ENCODE measurements at regions not wholly inside any gene's neighbourhood (a gene's known extent, or its start where the extent isn't known, plus 50 kb on each side); places are given as distances from the start of the nearest gene placed in this dataset.

DNA sequence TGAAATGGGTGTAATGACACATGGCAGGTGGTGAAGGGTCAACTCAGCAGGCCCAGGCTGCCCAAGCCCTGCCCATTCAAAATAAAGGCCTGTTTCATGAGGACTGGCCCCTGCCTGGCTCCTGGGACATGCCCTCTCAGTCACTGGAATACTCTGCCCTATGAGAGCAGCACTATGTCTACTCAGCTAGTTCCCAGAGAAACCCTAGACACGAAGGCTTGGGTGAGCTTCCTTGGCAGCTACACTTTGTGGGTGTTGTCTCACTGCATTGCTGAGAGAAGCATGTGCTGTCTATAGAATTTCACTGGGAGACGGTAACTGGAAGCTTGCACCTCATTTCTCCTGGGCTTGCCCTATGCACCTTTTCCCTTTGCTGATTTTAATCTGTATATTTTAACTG is 752.8 kb downstream of the LIG4 start (continued):
- TF ChIP-seq PRRX2 (CRISPR knock-in tag; IDR thresholded peaks at IDR 0.05) (no peak), SMAD4 (CRISPR knock-in tag; IDR thresholded peaks at IDR 0.05) (no peak), NFE2L1 (CRISPR knock-in tag; IDR thresholded peaks at IDR 0.05) (no peak), ERG (CRISPR knock-in tag; IDR thresholded peaks at IDR 0.05) (no peak), FOXJ3 (CRISPR knock-in tag; IDR thresholded peaks at IDR 0.05; ENCODE audit: borderline replicate concordance) (no peak)

- DNase-seq (ENCODE audit: low spot score) (no peak), ATAC-seq (no peak)
- CTCF ChIA-PET: no interaction called here
- Mint-ChIP-seq H3K4me1 (peaks cover 13% of the 10 kb centered on the region), H3K36me3 (no peaks in the 10 kb centered on the region), H3K4me3 (no peak overlapping the region), H3K9me3 (no peaks in the 10 kb centered on the region), H3K27me3 (ENCODE audit: low read depth) (no peaks in the 10 kb centered on the region), H3K27ac (no peak overlapping the region)
- POLR2A ChIA-PET: no interaction called here
- TF ChIP-seq TCF7 (CRISPR knock-in tag; IDR thresholded peaks at IDR 0.05; ENCODE audit: low read depth) (no peak), TEAD4 (CRISPR knock-in tag; IDR thresholded peaks at IDR 0.05) (no peak), NFYB (CRISPR knock-in tag; conservative IDR thresholded peaks at IDR 0.05; ENCODE audit: low read depth) (no peak), USF2 (CRISPR knock-in tag; IDR thresholded peaks at IDR 0.05) (no peak), FOXK1 (CRISPR knock-in tag; IDR thresholded peaks at IDR 0.05) (no peak), MAX (CRISPR knock-in tag; IDR thresholded peaks at IDR 0.05) (no peak), ZNF263 (CRISPR knock-in tag; IDR thresholded peaks at IDR 0.05; ENCODE audit: low read depth) (no peak), TP53 (CRISPR knock-in tag; IDR thresholded peaks at IDR 0.05) (no peak), ERG (CRISPR knock-in tag; IDR thresholded peaks at IDR 0.05) (no peak)
- TF ChIP-seq, protein P1, sequence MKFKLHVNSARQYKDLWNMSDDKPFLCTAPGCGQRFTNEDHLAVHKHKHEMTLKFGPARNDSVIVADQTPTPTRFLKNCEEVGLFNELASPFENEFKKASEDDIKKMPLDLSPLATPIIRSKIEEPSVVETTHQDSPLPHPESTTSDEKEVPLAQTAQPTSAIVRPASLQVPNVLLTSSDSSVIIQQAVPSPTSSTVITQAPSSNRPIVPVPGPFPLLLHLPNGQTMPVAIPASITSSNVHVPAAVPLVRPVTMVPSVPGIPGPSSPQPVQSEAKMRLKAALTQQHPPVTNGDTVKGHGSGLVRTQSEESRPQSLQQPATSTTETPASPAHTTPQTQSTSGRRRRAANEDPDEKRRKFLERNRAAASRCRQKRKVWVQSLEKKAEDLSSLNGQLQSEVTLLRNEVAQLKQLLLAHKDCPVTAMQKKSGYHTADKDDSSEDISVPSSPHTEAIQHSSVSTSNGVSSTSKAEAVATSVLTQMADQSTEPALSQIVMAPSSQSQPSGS (CRISPR knock-in tag; IDR thresholded peaks at IDR 0.05; ENCODE audit: borderline replicate concordance, low read depth): no peak
- TF ChIP-seq, protein P2, sequence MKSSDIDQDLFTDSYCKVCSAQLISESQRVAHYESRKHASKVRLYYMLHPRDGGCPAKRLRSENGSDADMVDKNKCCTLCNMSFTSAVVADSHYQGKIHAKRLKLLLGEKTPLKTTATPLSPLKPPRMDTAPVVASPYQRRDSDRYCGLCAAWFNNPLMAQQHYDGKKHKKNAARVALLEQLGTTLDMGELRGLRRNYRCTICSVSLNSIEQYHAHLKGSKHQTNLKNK (CRISPR knock-in tag; IDR thresholded peaks at IDR 0.05): no peak
- TF ChIP-seq, protein P3, sequence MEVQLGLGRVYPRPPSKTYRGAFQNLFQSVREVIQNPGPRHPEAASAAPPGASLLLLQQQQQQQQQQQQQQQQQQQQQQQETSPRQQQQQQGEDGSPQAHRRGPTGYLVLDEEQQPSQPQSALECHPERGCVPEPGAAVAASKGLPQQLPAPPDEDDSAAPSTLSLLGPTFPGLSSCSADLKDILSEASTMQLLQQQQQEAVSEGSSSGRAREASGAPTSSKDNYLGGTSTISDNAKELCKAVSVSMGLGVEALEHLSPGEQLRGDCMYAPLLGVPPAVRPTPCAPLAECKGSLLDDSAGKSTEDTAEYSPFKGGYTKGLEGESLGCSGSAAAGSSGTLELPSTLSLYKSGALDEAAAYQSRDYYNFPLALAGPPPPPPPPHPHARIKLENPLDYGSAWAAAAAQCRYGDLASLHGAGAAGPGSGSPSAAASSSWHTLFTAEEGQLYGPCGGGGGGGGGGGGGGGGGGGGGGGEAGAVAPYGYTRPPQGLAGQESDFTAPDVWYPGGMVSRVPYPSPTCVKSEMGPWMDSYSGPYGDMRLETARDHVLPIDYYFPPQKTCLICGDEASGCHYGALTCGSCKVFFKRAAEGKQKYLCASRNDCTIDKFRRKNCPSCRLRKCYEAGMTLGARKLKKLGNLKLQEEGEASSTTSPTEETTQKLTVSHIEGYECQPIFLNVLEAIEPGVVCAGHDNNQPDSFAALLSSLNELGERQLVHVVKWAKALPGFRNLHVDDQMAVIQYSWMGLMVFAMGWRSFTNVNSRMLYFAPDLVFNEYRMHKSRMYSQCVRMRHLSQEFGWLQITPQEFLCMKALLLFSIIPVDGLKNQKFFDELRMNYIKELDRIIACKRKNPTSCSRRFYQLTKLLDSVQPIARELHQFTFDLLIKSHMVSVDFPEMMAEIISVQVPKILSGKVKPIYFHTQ (CRISPR knock-in tag; IDR thresholded peaks at IDR 0.05): no peak
Observed at GRCh38 chr13:107461751-107462150, 753.6 kb downstream of the LIG4 start.

DNA sequence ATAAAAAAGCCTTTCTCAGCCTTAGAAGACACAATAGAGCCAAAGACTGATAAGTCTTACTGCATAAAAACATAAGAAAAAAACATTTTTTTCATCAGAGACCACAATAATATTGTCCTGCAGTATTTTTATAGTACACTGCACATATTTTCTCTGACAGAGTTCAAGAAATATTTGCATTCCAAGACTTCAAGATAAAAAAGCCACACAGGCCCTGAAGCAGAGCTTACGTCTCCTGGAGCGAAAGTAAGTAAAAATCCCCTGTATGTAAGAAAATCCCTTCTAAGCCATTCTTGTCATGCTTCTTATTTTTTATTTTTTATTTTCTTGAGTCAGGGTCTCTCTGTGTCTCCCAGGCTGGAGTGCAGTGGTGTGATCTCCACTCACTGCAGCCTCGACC is 755.9 kb downstream of the LIG4 start:
- ATAC-seq (no peak), DNase-seq (ENCODE audit: low spot score) (no peak)
- Mint-ChIP-seq H3K4me3 (no peak overlapping the region), H3K4me1 (peaks cover 13% of the 10 kb centered on the region), H3K36me3 (peaks cover 2% of the 10 kb centered on the region), H3K27ac (no peak overlapping the region), H3K9me3 (peaks cover 14% of the 10 kb centered on the region), H3K27me3 (ENCODE audit: low read depth) (no peaks in the 10 kb centered on the region)
- POLR2A ChIA-PET: no interaction called here
- CTCF ChIA-PET: no interaction called here
- TF ChIP-seq MYBL2 (CRISPR knock-in tag; IDR thresholded peaks at IDR 0.05) (no peak), HMGA2 (CRISPR knock-in tag; IDR thresholded peaks at IDR 0.05) (no peak), ZNF423 (CRISPR knock-in tag; IDR thresholded peaks at IDR 0.05) (no peak), TEAD1 (CRISPR knock-in tag; IDR thresholded peaks at IDR 0.05) (no peak), JUN (CRISPR knock-in tag; IDR thresholded peaks at IDR 0.05) (no peak), ZNF263 (CRISPR knock-in tag; IDR thresholded peaks at IDR 0.05; ENCODE audit: low read depth) (no peak), ZBTB21 (CRISPR knock-in tag; IDR thresholded peaks at IDR 0.05; ENCODE audit: borderline replicate concordance) (no peak), JAZF1 (CRISPR knock-in tag; IDR thresholded peaks at IDR 0.05) (no peak)
- TF ChIP-seq, protein P4, sequence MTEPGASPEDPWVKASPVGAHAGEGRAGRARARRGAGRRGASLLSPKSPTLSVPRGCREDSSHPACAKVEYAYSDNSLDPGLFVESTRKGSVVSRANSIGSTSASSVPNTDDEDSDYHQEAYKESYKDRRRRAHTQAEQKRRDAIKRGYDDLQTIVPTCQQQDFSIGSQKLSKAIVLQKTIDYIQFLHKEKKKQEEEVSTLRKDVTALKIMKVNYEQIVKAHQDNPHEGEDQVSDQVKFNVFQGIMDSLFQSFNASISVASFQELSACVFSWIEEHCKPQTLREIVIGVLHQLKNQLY (CRISPR knock-in tag; IDR thresholded peaks at IDR 0.05): no peak
- TF ChIP-seq, protein P5, sequence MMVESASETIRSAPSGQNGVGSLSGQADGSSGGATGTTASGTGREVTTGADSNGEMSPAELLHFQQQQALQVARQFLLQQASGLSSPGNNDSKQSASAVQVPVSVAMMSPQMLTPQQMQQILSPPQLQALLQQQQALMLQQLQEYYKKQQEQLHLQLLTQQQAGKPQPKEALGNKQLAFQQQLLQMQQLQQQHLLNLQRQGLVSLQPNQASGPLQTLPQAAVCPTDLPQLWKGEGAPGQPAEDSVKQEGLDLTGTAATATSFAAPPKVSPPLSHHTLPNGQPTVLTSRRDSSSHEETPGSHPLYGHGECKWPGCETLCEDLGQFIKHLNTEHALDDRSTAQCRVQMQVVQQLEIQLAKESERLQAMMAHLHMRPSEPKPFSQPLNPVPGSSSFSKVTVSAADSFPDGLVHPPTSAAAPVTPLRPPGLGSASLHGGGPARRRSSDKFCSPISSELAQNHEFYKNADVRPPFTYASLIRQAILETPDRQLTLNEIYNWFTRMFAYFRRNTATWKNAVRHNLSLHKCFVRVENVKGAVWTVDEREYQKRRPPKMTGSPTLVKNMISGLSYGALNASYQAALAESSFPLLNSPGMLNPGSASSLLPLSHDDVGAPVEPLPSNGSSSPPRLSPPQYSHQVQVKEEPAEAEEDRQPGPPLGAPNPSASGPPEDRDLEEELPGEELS (CRISPR knock-in tag; IDR thresholded peaks at IDR 0.05): no peak
